ENCODE measurements at regions not wholly inside any gene's neighbourhood (a gene's known extent, or its start where the extent isn't known, plus 50 kb on each side); places are given as distances from the start of the nearest gene placed in this dataset.

- in situ Hi-C loops (cut with HindIII; ENCODE audit: low pct_ligation_motif_present, low sequenced_read_pairs), result no loop called here
- Histone ChIP-seq H3K4me3 (ENCODE audit: low read depth, low read length) (no peak overlapping the region), H3K36me3 (replicated peaks) (no peaks in the 10 kb centered on the region), H3K27me3 (replicated peaks) (no peaks in the 10 kb centered on the region), H3K27ac (no peak overlapping the region)
- DNase-seq, result no peak
- TF ChIP-seq, protein P1, sequence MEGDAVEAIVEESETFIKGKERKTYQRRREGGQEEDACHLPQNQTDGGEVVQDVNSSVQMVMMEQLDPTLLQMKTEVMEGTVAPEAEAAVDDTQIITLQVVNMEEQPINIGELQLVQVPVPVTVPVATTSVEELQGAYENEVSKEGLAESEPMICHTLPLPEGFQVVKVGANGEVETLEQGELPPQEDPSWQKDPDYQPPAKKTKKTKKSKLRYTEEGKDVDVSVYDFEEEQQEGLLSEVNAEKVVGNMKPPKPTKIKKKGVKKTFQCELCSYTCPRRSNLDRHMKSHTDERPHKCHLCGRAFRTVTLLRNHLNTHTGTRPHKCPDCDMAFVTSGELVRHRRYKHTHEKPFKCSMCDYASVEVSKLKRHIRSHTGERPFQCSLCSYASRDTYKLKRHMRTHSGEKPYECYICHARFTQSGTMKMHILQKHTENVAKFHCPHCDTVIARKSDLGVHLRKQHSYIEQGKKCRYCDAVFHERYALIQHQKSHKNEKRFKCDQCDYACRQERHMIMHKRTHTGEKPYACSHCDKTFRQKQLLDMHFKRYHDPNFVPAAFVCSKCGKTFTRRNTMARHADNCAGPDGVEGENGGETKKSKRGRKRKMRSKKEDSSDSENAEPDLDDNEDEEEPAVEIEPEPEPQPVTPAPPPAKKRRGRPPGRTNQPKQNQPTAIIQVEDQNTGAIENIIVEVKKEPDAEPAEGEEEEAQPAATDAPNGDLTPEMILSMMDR (IDR thresholded peaks at IDR 0.05; ENCODE audit: low read depth, low read length, missing control alignments), result no peak
Observed at GRCh38 chr18:71068338-71068737, 779.5 kb downstream of the SOCS6 start.

- TF ChIP-seq, protein P1 (IDR thresholded peaks at IDR 0.05; ENCODE audit: low read depth, low read length, missing control alignments), result no peak
- no peak for DNase-seq
- Histone ChIP-seq H3K27ac (no peak overlapping the region), H3K36me3 (replicated peaks) (no peaks in the 10 kb centered on the region), H3K4me3 (ENCODE audit: low read depth, low read length) (no peak overlapping the region), H3K27me3 (replicated peaks) (no peaks in the 10 kb centered on the region)
- in situ Hi-C loops (cut with HindIII; ENCODE audit: low pct_ligation_motif_present, low sequenced_read_pairs), result no loop called here
Observed at GRCh38 chr18:71049893-71050292, 761.0 kb downstream of the SOCS6 start.

DNA sequence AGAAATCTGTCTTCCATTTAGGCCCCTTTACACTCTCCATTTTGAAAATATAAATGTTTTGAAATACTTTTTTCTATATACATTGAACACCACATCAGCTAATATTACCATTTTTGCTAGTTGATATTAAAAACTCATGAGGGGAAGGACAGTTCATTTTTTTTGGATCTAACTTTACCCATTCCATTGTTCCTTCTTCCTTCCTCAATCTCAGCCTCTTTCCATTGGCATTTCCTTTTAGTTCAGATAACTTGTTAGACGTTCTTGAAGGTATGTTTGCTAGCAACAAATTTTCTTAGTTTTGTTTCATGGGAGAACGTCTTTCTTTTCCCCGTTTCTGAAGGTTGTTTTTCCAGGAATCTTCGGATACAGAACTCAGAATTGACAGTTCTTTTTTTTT, 759.0 kb downstream of the SOCS6 start:
- Histone ChIP-seq H3K4me3 (ENCODE audit: low read depth, low read length) (no peak overlapping the region), H3K36me3 (replicated peaks) (no peaks in the 10 kb centered on the region), H3K27ac (no peak overlapping the region), H3K27me3 (replicated peaks) (no peaks in the 10 kb centered on the region)
- TF ChIP-seq, protein P1 (IDR thresholded peaks at IDR 0.05; ENCODE audit: low read depth, low read length, missing control alignments), result no peak
- DNase-seq, result no peak
- in situ Hi-C loops (cut with HindIII; ENCODE audit: low pct_ligation_motif_present, low sequenced_read_pairs), result no loop called here

- H3K27ac ChIP-seq, result no peak overlapping the region
- no peak for DNase-seq
- no peak overlapping the region for H3K4me3 ChIP-seq (ENCODE audit: low read depth, low read length)
- TF ChIP-seq, protein P1 (IDR thresholded peaks at IDR 0.05; ENCODE audit: low read depth, low read length, missing control alignments), result no peak
- no peaks in the 10 kb centered on the region for H3K27me3 ChIP-seq (replicated peaks)
- in situ Hi-C loops (cut with HindIII; ENCODE audit: low pct_ligation_motif_present, low sequenced_read_pairs), result no loop called here
- H3K36me3 ChIP-seq (replicated peaks), result no peaks in the 10 kb centered on the region
Observed at GRCh38 chr18:71045331-71046065, 756.7 kb downstream of the SOCS6 start.

GRCh38 chr18:71040161-71040560, 751.3 kb downstream of the SOCS6 start:
- Histone ChIP-seq H3K4me3 (ENCODE audit: low read depth, low read length) (no peak overlapping the region), H3K27ac (no peak overlapping the region), H3K36me3 (replicated peaks) (no peaks in the 10 kb centered on the region), H3K27me3 (replicated peaks) (no peaks in the 10 kb centered on the region)
- TF ChIP-seq, protein P1 (IDR thresholded peaks at IDR 0.05; ENCODE audit: low read depth, low read length, missing control alignments), result no peak
- DNase-seq, result no peak
- in situ Hi-C loops (cut with HindIII; ENCODE audit: low pct_ligation_motif_present, low sequenced_read_pairs), result no loop called here

GRCh38 chr18:71038196-71038595, 749.4 kb downstream of the SOCS6 start:
- TF ChIP-seq, protein P1 (IDR thresholded peaks at IDR 0.05; ENCODE audit: low read depth, low read length, missing control alignments), result no peak
- Histone ChIP-seq H3K27me3 (replicated peaks) (no peaks in the 10 kb centered on the region), H3K36me3 (replicated peaks) (no peaks in the 10 kb centered on the region), H3K27ac (no peak overlapping the region), H3K4me3 (ENCODE audit: low read depth, low read length) (no peak overlapping the region)
- DNase-seq, result no peak
- in situ Hi-C loops (cut with HindIII; ENCODE audit: low pct_ligation_motif_present, low sequenced_read_pairs), result no loop called here

Data from brain microvascular endothelial cell (primary cell).